Upper lobe of left lung (tissue), 6 donors: ENCODE measurements at regions not wholly inside any gene's neighbourhood (a gene's known extent, or its start where the extent isn't known, plus 50 kb on each side); places are given as distances from the start of the nearest gene placed in this dataset.

Experiments used
- ATAC-seq, 2 donors: fragments of 200-7000 bp; cut with Tn5 transposase; one replicate each; pipeline ENCODE4 v1.9.1; 2022; ENCODE audit warnings: mild to moderate bottlenecking in 2 of 2, moderate library complexity in 2 of 2; ENCODE audit not compliant: low FRiP score in 2 of 2
- DNase-seq, 2 donors: peaks; one replicate each; pipeline ENCODE4 v3.0.0-alpha.2; 2019 to 2020
- H3K27ac ChIP-seq, 4 donors: fragments of 200-600 bp; sonication (generic); one replicate each; pipeline ENCODE4 v1.5.1; 2016 to 2019
- H3K27me3 ChIP-seq, 4 donors: fragments of 200-600 bp; sonication (generic); one replicate each; pipeline ENCODE4 v1.5.1; 2017 to 2019
- H3K36me3 ChIP-seq, 4 donors: fragments of 200-600 bp; sonication (generic); one replicate each; pipeline ENCODE4 v1.5.1; 2016 to 2019
- H3K4me1 ChIP-seq, 4 donors: fragments of 200-600 bp; sonication (generic); one replicate each; pipeline ENCODE4 v1.5.1; 2018 to 2019
- H3K4me3 ChIP-seq, 4 donors: fragments of 200-600 bp; sonication (generic); one replicate each; pipeline ENCODE4 v1.5.1; 2017 to 2019; ENCODE audit warnings: mild to moderate bottlenecking in 2 of 4, moderate library complexity in 1 of 4
- H3K9me3 ChIP-seq, 4 donors: fragments of 200-600 bp; sonication (generic); one replicate each; pipeline ENCODE4 v1.5.1; 2018 to 2019
- EP300 ChIP-seq, 4 donors: sonication (generic); formaldehyde crosslinking; IDR thresholded peaks; one replicate each; pipeline ENCODE4 v1.5.1; 2017; ENCODE audit warnings: antibody characterized with exemption in 4 of 4, control low read depth in 2 of 4
- POLR2A ChIP-seq, 4 donors: fragments of 450-650 bp; IDR thresholded peaks; one replicate each; pipeline ENCODE4 v1.5.1; 2016 to 2017; ENCODE audit warnings: antibody characterized with exemption in 4 of 4, mild to moderate bottlenecking in 2 of 4
- POLR2AphosphoS5 ChIP-seq, 2 donors: sonication (generic); formaldehyde crosslinking; IDR thresholded peaks; one replicate each; pipeline ENCODE4 v1.5.1; 2017; ENCODE audit warnings: antibody characterized with exemption in 2 of 2
- WGBS, 2 donors: methylation state at CpG; one replicate each; pipeline ENCODE4 v1.1.5; 2017 to 2018; 5-methylcytosine and 5-hydroxymethylcytosine counted together
- TF ChIP-seq, protein P1 (sequence below), 6 experiments: fragments of 450-650 bp in 4 of 6; fragments of 200-600 bp in 2 of 6; sonication (generic) in 2 of 6; IDR thresholded peaks; one replicate each; pipeline ENCODE4 v1.5.1; 2016 to 2019; ENCODE audit warnings: antibody characterized with exemption in 6 of 6
- donor health status: DM: no; HTN: no; CAD: no; lungs with moderate emphysema.
- donor health status: DM: no; HTN: yes; CAD: no; lungs with severe emphysema.

DNA sequence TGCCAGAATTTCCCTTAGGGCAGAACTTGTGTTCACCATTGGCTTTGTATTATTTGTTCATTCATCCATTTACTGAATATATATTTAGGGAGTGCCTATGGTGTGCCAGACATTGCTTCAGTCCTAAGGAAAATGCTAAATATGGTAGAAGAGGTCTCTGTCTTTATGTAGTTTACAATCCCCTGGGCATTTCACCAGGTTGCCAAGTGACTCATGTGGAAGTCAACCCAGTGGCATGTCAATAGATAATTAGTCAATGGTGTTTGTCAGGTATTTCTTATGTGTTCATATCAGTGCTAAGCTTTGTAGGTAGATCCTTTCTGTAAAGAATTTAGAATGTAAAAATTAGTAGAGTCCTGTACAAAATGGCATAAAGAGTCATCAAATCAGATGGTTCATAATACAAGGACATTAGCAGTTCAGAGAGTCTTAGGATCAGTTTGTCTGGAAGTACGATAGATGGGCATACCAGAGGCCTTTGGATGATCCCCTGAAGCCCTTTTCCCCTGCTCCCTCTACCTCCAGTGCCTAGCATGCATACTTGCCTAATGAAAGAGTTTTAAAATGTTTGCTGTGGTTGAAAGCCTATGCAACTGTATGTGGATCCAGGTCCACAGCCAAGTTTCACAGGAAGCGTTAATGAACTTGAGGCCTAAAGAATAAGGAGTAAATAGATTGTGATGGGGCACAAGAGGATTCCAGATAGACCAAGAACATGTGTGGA, 58.5 kb upstream of the SESN3 start:
- ATAC-seq (no peak), DNase-seq (no peak)
- no peak overlapping the region for H3K4me3 ChIP-seq
- H3K9me3 ChIP-seq, result no peaks in the 10 kb centered on the region
- no peaks in the 10 kb centered on the region for H3K27me3 ChIP-seq
- H3K27ac ChIP-seq, result no peak overlapping the region
- TF ChIP-seq POLR2A (IDR thresholded peaks at IDR 0.05), result no peak
- TF ChIP-seq, protein P1, sequence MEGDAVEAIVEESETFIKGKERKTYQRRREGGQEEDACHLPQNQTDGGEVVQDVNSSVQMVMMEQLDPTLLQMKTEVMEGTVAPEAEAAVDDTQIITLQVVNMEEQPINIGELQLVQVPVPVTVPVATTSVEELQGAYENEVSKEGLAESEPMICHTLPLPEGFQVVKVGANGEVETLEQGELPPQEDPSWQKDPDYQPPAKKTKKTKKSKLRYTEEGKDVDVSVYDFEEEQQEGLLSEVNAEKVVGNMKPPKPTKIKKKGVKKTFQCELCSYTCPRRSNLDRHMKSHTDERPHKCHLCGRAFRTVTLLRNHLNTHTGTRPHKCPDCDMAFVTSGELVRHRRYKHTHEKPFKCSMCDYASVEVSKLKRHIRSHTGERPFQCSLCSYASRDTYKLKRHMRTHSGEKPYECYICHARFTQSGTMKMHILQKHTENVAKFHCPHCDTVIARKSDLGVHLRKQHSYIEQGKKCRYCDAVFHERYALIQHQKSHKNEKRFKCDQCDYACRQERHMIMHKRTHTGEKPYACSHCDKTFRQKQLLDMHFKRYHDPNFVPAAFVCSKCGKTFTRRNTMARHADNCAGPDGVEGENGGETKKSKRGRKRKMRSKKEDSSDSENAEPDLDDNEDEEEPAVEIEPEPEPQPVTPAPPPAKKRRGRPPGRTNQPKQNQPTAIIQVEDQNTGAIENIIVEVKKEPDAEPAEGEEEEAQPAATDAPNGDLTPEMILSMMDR (IDR thresholded peaks at IDR 0.05), result no peak
- TF ChIP-seq POLR2AphosphoS5 (IDR thresholded peaks at IDR 0.05), result no peak
- TF ChIP-seq EP300 (IDR thresholded peaks at IDR 0.05), result no peak
- 97 to 100% methylated on average over 2 of the region's 2 CpGs for WGBS, 2 donors
- no peaks in the 10 kb centered on the region for H3K36me3 ChIP-seq
- no peaks in the 10 kb centered on the region for H3K4me1 ChIP-seq

DNA sequence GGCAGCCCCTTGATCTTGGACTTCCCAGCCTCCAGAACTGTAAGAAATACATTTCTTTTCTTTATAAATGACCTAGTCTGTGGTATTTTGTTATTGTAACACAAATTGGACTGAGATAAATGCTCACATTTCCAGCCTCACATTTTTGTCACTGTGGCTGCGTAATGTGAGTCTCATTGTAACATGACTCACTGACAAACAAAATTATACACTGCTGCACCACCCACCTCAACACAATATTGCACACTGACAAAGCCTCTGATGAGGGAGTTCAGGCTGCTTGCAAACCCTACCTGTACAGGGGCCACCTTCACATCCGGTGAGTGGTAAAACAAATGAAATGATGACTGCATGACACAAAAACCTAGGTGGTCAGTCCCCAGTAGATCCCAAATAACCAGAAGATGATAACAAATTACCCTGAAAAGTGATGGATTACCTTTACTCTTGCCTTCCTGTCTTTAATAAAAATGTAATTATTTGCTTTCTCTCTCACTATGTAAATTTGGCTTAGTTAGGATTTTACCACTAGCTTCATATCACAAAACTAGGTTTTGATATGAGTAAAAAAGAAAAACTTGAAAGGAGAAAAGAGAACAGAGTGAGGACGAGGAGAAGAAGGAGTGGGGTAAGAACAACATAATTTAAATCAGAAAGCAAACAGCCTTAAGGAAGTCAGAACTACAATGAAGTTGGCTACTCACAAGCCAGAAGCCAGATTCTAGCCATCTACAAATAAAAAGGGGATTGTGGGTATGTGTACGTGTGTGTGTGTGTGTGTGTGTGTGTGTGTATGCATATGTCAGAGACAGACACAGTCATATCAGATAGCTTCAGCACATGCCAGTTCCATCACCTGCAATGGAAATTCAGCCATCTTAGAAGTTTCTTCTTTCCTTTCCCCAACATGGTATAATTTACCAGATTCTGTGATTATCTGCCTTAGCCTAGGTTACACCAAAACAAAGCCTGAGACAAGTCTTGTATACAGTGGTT, 53.4 kb upstream of the SESN3 start:
- Histone ChIP-seq H3K9me3 (no peaks in the 10 kb centered on the region), H3K4me3 (no peak overlapping the region), H3K27me3 (no peaks in the 10 kb centered on the region), H3K4me1 (no peaks in the 10 kb centered on the region), H3K36me3 (no peaks in the 10 kb centered on the region), H3K27ac (no peak overlapping the region)
- 72 to 84% methylated on average over 4 of the region's 4 CpGs for WGBS, 2 donors
- no peak for TF ChIP-seq EP300 (IDR thresholded peaks at IDR 0.05)
- no peak for TF ChIP-seq POLR2AphosphoS5 (IDR thresholded peaks at IDR 0.05)
- TF ChIP-seq, protein P1 (IDR thresholded peaks at IDR 0.05), result no peak
- no peak for TF ChIP-seq POLR2A (IDR thresholded peaks at IDR 0.05)
- no peak for DNase-seq
- ATAC-seq, result peak in 1 of 2 donors; percentile 47

DNA sequence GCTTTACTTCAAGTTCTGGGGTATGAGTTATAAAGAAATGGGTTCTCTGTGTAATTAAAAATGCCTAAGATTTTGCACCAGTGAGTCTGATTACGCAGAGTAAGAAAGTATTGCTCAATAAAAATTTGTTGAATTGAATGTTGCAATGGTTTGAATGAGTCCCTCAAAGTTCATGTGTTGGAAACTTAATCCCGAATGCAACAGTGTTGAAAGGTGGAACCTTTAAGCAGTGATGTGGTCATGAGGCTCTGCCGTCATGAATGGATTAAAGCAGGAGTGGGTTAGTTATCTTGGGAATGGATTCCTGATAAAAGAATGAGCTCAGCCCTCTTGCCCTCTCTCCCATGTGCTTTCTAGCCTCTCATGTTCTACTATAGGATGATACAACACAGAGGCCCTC, 52.6 kb upstream of the SESN3 start:
- peak in 1 of 2 donors; percentile 71 for ATAC-seq
- H3K9me3 ChIP-seq, result no peaks in the 10 kb centered on the region
- H3K4me3 ChIP-seq, result no peak overlapping the region
- DNase-seq, result no peak
- TF ChIP-seq, protein P1 (IDR thresholded peaks at IDR 0.05), result no peak
- TF ChIP-seq POLR2AphosphoS5 (IDR thresholded peaks at IDR 0.05), result no peak
- TF ChIP-seq EP300 (IDR thresholded peaks at IDR 0.05), result no peak
- TF ChIP-seq POLR2A (IDR thresholded peaks at IDR 0.05), result no peak
- H3K4me1 ChIP-seq, result no peaks in the 10 kb centered on the region
- no peaks in the 10 kb centered on the region for H3K27me3 ChIP-seq
- no peak overlapping the region for H3K27ac ChIP-seq
- 54 to 74% methylated on average over 3 of the region's 3 CpGs for WGBS, 2 donors
- H3K36me3 ChIP-seq, result no peaks in the 10 kb centered on the region

DNA sequence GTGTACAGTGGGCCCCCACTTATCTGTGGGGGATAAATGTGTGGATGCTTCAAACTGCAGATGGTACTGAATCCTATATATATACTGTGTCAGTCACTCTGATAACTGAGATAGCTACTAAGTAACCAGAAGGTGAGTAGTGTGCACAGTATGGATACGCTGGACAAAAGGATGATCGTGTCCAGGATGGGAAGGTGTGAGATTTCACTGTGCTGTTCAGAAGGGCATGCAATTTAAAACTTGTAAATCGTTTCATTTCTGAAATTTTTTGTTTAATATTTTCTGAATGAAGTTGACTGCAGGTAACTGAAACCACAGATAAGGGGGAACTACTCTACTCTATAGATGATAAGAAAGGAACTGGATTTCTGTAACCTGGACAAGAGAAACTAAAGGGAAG, 52.1 kb upstream of the SESN3 start:
- TF ChIP-seq EP300 (IDR thresholded peaks at IDR 0.05), result no peak
- TF ChIP-seq, protein P1 (IDR thresholded peaks at IDR 0.05), result no peak
- Histone ChIP-seq H3K36me3 (no peaks in the 10 kb centered on the region), H3K4me1 (no peaks in the 10 kb centered on the region), H3K9me3 (no peaks in the 10 kb centered on the region), H3K27me3 (no peaks in the 10 kb centered on the region), H3K4me3 (no peak overlapping the region), H3K27ac (no peak overlapping the region)
- WGBS, 2 donors, result 86 to 88% methylated on average over 3 of the region's 3 CpGs
- DNase-seq (no peak), ATAC-seq (no peak)
